H9 (cell line): ENCODE measurements at regions not wholly inside any gene's neighbourhood (a gene's known extent, or its start where the extent isn't known, plus 50 kb on each side); places are given as distances from the start of the nearest gene placed in this dataset.

Experiments used
- DNase-seq: peaks from one replicate; pipeline ENCODE4 v3.0.0-alpha.2; 2017
- H2AFZ ChIP-seq: one replicate; pipeline ENCODE4 v1.6.1; 2013; ENCODE audit warnings: mild to moderate bottlenecking, low read length, control low read depth, moderate library complexity
- H2AK5ac ChIP-seq: 2 replicates; pipeline ENCODE4 v1.6.1; 2013; ENCODE audit warnings: low read length, control low read depth, mixed read lengths; ENCODE audit not compliant: insufficient read length
- H2BK120ac ChIP-seq: one replicate; pipeline ENCODE4 v1.6.1; 2013; ENCODE audit warnings: low read depth, mild to moderate bottlenecking, low read length, control low read depth, inconsistent platforms; ENCODE audit not compliant: poor library complexity, severe bottlenecking
- H2BK12ac ChIP-seq: 2 replicates; pipeline ENCODE4 v1.6.1; 2013; ENCODE audit warnings: low read length, control low read depth, mixed read lengths, low read depth; ENCODE audit not compliant: insufficient read length
- H2BK15ac ChIP-seq: 2 replicates; pipeline ENCODE4 v1.6.1; 2013; ENCODE audit warnings: low read depth, low read length, control low read depth
- H2BK20ac ChIP-seq: one replicate; pipeline ENCODE4 v1.6.1; 2013; ENCODE audit warnings: low read depth, mild to moderate bottlenecking, low read length, control low read depth, inconsistent platforms; ENCODE audit not compliant: poor library complexity, severe bottlenecking
- H2BK5ac ChIP-seq: 2 replicates; pipeline ENCODE4 v1.6.1; 2013; ENCODE audit warnings: low read length, control low read depth, mixed read lengths; ENCODE audit not compliant: insufficient read length
- H3K14ac ChIP-seq: 2 replicates; pipeline ENCODE4 v1.6.1; 2013; ENCODE audit warnings: low read length, control low read depth; ENCODE audit not compliant: insufficient read depth
- H3K18ac ChIP-seq: 2 replicates; pipeline ENCODE4 v1.6.1; 2013; ENCODE audit warnings: low read depth, mild to moderate bottlenecking, mixed read lengths, low read length, control low read depth; ENCODE audit not compliant: insufficient read length
- H3K23ac ChIP-seq: 2 replicates; pipeline ENCODE4 v1.6.1; 2013; ENCODE audit warnings: low read length, control low read depth, mixed read lengths, low read depth; ENCODE audit not compliant: insufficient read length
- H3K23me2 ChIP-seq: 2 replicates; pipeline ENCODE4 v1.6.1; 2013; ENCODE audit warnings: low read depth, mild to moderate bottlenecking, mixed read lengths, low read length, control low read depth; ENCODE audit not compliant: insufficient read length, poor library complexity, severe bottlenecking
- H3K27ac ChIP-seq: 2 replicates; pipeline ENCODE4 v1.5.1; 2013; ENCODE audit warnings: low read length, control low read depth, mixed read lengths, low read depth; ENCODE audit not compliant: insufficient read length
- H3K27me3 ChIP-seq: 2 replicates; pipeline ENCODE4 v1.6.1; 2013; ENCODE audit warnings: low read length, control low read depth, inconsistent platforms; ENCODE audit not compliant: insufficient read depth
- H3K4ac ChIP-seq: 2 replicates; pipeline ENCODE4 v1.6.1; 2013; ENCODE audit warnings: low read depth, mild to moderate bottlenecking, control low read depth, inconsistent platforms, low read length, moderate library complexity
- H3K4me1 ChIP-seq: 2 replicates; pipeline ENCODE4 v1.6.1; 2013; ENCODE audit warnings: low read length, control low read depth, inconsistent platforms; ENCODE audit not compliant: insufficient read depth
- H3K4me2 ChIP-seq: 2 replicates; pipeline ENCODE4 v1.6.1; 2013; ENCODE audit warnings: low read length, control low read depth, mixed read lengths; ENCODE audit not compliant: insufficient read length, insufficient read depth
- H3K56ac ChIP-seq: 2 replicates; pipeline ENCODE4 v1.6.1; 2013; ENCODE audit warnings: low read depth, mild to moderate bottlenecking, mixed read lengths, low read length, control low read depth; ENCODE audit not compliant: insufficient read length
- H3K79me1 ChIP-seq: 2 replicates; pipeline ENCODE4 v1.6.1; 2013; ENCODE audit warnings: low read depth, mild to moderate bottlenecking, moderate library complexity, low read length, control low read depth, inconsistent platforms; ENCODE audit not compliant: insufficient read depth, poor library complexity, severe bottlenecking
- H3K79me2 ChIP-seq: 2 replicates; pipeline ENCODE4 v1.6.1; 2013; ENCODE audit warnings: low read length, control low read depth, inconsistent platforms; ENCODE audit not compliant: insufficient read depth
- H3K9ac ChIP-seq: 2 replicates; pipeline ENCODE4 v1.6.1; 2013; ENCODE audit warnings: low read length, control low read depth, mixed read lengths; ENCODE audit not compliant: insufficient read length; ENCODE audit errors: extremely low read depth
- H3K9me3 ChIP-seq: one replicate; pipeline ENCODE4 v1.6.1; 2013; ENCODE audit warnings: low read depth, low read length, inconsistent platforms; ENCODE audit not compliant: control insufficient read depth
- H3T11ph ChIP-seq: one replicate; pipeline ENCODE4 v1.6.1; 2013; ENCODE audit warnings: mild to moderate bottlenecking, low read length, control low read depth, inconsistent platforms
- H4K20me1 ChIP-seq: one replicate; pipeline ENCODE4 v1.6.1; 2013; ENCODE audit not compliant: control insufficient read depth, insufficient read length, insufficient read depth
- H4K5ac ChIP-seq: 2 replicates; pipeline ENCODE4 v1.6.1; 2013; ENCODE audit warnings: low read depth, mild to moderate bottlenecking, mixed read lengths, low read length, control low read depth; ENCODE audit not compliant: insufficient read length
- H4K8ac ChIP-seq: replicated peaks from 2 replicates; pipeline ENCODE4 v1.6.1; 2013; ENCODE audit warnings: low read length, control low read depth, mixed read lengths, low read depth; ENCODE audit not compliant: insufficient read length
- H4K91ac ChIP-seq: 2 replicates; pipeline ENCODE4 v1.6.1; 2013; ENCODE audit warnings: low read depth, mild to moderate bottlenecking, moderate library complexity, mixed read lengths, low read length, control low read depth; ENCODE audit not compliant: insufficient read length
- H3K27ac Mint-ChIP-seq, 3 experiments: 2 replicates in 2 of 3; 3 replicates in 1 of 3; pipeline ENCODE4 v1.8.0; 2020 to 2021; ENCODE audit warnings: mixed read lengths in 3 of 3, mild to moderate bottlenecking in 1 of 3, moderate library complexity in 1 of 3
- H3K27me3 Mint-ChIP-seq: 2 replicates; pipeline ENCODE4 v1.8.0; 2021; ENCODE audit warnings: low read depth, mild to moderate bottlenecking, moderate library complexity, mixed read lengths
- H3K36me3 Mint-ChIP-seq, 3 experiments: 2 replicates in 2 of 3; 3 replicates in 1 of 3; pipeline ENCODE4 v1.8.0; 2020 to 2021; ENCODE audit warnings: low read depth in 3 of 3, mixed read lengths in 3 of 3; ENCODE audit not compliant: insufficient read depth in 1 of 3
- H3K4me1 Mint-ChIP-seq, 2 experiments: 2 replicates each; pipeline ENCODE4 v1.8.0; 2020; ENCODE audit warnings: mixed read lengths in 2 of 2
- H3K4me3 Mint-ChIP-seq, 2 experiments: 2 replicates in 1 of 2; 3 replicates in 1 of 2; pipeline ENCODE4 v1.8.0; 2020 to 2021; ENCODE audit warnings: mild to moderate bottlenecking in 2 of 2, mixed read lengths in 2 of 2, moderate library complexity in 1 of 2
- H3K9me3 Mint-ChIP-seq, 2 experiments: 2 replicates in 1 of 2; 3 replicates in 1 of 2; pipeline ENCODE4 v1.8.0; 2020; ENCODE audit warnings: mild to moderate bottlenecking in 2 of 2, mixed read lengths in 2 of 2, moderate library complexity in 1 of 2
- WGBS: extraction: QIAGEN DNeasy Blood & Tissue Kit; methylation state at CpG from one replicate; pipeline ENCODE4 v1.1.7; 2013; ENCODE audit warnings: missing lambda C conversion rate, low lambda C conversion rate, mixed read lengths; ENCODE audit not compliant: insufficient read length; ENCODE audit errors: extremely low coverage; 5-methylcytosine and 5-hydroxymethylcytosine counted together
- TF ChIP-seq, protein P1 (sequence below): fragments of 200-600 bp; sonication (generic); conservative IDR thresholded peaks from 3 replicates; pipeline ENCODE4 v1.8.0; 2021; ENCODE audit warnings: antibody characterized with exemption, mild to moderate bottlenecking

DNA sequence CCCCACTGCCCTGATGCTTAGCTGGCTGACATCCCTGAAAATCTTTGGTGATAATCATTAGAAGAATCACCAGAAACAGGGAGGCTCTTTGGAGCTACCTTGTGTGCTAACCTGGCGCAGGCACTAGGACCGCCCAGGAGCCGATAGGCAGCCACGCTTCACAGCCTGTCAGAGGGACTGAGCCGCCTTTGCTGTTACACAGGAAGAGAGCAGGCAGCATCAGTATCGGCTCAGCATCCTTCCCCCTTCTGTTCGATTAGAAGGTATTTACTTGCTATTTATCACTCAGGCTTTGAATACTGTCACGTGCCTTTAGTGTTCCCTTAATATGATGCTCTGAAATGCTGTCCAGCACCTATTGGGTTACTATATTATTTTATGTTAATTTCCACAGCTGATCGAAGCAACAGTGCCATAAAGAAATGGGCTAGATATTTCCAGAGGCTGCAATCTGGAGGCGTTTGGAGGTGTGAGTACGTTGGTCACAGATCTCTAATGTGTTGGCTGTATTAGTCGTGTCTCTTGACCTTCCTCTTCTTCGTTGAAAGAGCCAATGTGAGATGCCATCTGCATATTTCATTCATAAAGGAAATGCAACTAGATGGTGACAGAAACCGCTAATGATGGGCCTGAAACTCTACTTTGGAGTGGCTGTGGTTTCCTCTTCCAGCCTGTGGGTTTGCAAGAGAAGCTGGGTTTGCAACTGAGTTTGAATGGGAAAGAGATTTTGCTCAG, 110.4 kb upstream of the RAB27B start:
- H3K14ac ChIP-seq, result no peak overlapping the region
- H2BK120ac ChIP-seq, result no peak overlapping the region
- TF ChIP-seq, protein P1, sequence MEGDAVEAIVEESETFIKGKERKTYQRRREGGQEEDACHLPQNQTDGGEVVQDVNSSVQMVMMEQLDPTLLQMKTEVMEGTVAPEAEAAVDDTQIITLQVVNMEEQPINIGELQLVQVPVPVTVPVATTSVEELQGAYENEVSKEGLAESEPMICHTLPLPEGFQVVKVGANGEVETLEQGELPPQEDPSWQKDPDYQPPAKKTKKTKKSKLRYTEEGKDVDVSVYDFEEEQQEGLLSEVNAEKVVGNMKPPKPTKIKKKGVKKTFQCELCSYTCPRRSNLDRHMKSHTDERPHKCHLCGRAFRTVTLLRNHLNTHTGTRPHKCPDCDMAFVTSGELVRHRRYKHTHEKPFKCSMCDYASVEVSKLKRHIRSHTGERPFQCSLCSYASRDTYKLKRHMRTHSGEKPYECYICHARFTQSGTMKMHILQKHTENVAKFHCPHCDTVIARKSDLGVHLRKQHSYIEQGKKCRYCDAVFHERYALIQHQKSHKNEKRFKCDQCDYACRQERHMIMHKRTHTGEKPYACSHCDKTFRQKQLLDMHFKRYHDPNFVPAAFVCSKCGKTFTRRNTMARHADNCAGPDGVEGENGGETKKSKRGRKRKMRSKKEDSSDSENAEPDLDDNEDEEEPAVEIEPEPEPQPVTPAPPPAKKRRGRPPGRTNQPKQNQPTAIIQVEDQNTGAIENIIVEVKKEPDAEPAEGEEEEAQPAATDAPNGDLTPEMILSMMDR, result no peak
- H3K79me2 ChIP-seq, result no peaks in the 10 kb centered on the region
- Mint-ChIP-seq H3K4me1 (peaks cover 6 to 8% of the 10 kb centered on the region in 2 experiments; a peak in 2 of 4 replicates), H3K4me3 (no peak overlapping the region), H3K27me3 (peaks cover 2% of the 10 kb centered on the region; the same call in 1 of the 2 replicates), H3K36me3 (no peaks in the 10 kb centered on the region), H3K9me3 (no peaks in the 10 kb centered on the region), H3K27ac (no peak overlapping the region)
- H2AFZ ChIP-seq, result peak overlapping the region; percentile 51
- H3K79me1 ChIP-seq, result no peaks in the 10 kb centered on the region
- no peak overlapping the region for H3K56ac ChIP-seq
- no peaks in the 10 kb centered on the region for H3K27me3 ChIP-seq
- no peak overlapping the region for H4K5ac ChIP-seq
- H3K4me2 ChIP-seq, result peak overlapping the region; percentile 2
- no peak overlapping the region for H3K27ac ChIP-seq
- WGBS, result no CpG with 5 or more reads among the region's 14 CpGs
- no peaks in the 10 kb centered on the region for H3K23me2 ChIP-seq
- no peak overlapping the region for H3T11ph ChIP-seq
- H2BK20ac ChIP-seq, result no peak overlapping the region
- H4K8ac ChIP-seq, result no peak overlapping the region
- no peak overlapping the region for H2BK15ac ChIP-seq
- H3K9ac ChIP-seq, result no peak overlapping the region
- DNase-seq, result peak; percentile 71
- no peak overlapping the region for H2BK5ac ChIP-seq
- H3K9me3 ChIP-seq, result no peaks in the 10 kb centered on the region
- no peak overlapping the region for H2BK12ac ChIP-seq
- H3K18ac ChIP-seq, result no peak overlapping the region
- no peaks in the 10 kb centered on the region for H4K20me1 ChIP-seq
- no peak overlapping the region for H2AK5ac ChIP-seq
- H3K4ac ChIP-seq, result no peak overlapping the region
- no peak overlapping the region for H4K91ac ChIP-seq
- no peak overlapping the region for H3K23ac ChIP-seq
- H3K4me1 ChIP-seq, result no peaks in the 10 kb centered on the region
